DMS79 (cell line): ENCODE measurements at regions not wholly inside any gene's neighbourhood (a gene's known extent, or its start where the extent isn't known, plus 50 kb on each side); places are given as distances from the start of the nearest gene placed in this dataset.
"Not testable (repeated sequence)": the region's sequence is repeated elsewhere in the genome, so short reads cannot be mapped to it uniquely, and the experiment has no call there.

Experiments
- DNase-seq: peaks from one replicate; lab custom pipeline; 2025; lab: John Stamatoyannopoulos, UW

- no peak for DNase-seq
Observed at GRCh38 chr2:184336688-184337087, 261.6 kb upstream of the ZNF804A start.

GRCh38 chr2:184338771-184339170, 259.6 kb upstream of the ZNF804A start:
- DNase-seq, result no peak

GRCh38 chr2:184339966-184340365, 258.4 kb upstream of the ZNF804A start:
- no peak for DNase-seq

GRCh38 chr2:184346338-184346862, 251.9 kb upstream of the ZNF804A start:
- DNase-seq, result no peak

- no peak for DNase-seq
Observed at GRCh38 chr2:184351126-184351525, 247.2 kb upstream of the ZNF804A start.

- no peak for DNase-seq
Observed at GRCh38 chr2:184357033-184357432, 241.3 kb upstream of the ZNF804A start.

- DNase-seq, result no peak
Observed at GRCh38 chr2:184359379-184359778, 238.9 kb upstream of the ZNF804A start.

- DNase-seq, result no peak
Observed at GRCh38 chr2:184363213-184363612, 235.1 kb upstream of the ZNF804A start.

GRCh38 chr2:184367211-184367610, 231.1 kb upstream of the ZNF804A start:
- no peak for DNase-seq

- no peak for DNase-seq
Observed at GRCh38 chr2:184369307-184369706, 229.0 kb upstream of the ZNF804A start.

- no peak for DNase-seq
Observed at GRCh38 chr2:184370954-184371353, 227.4 kb upstream of the ZNF804A start.

- no peak for DNase-seq
Observed at GRCh38 chr2:184371641-184372040, 226.7 kb upstream of the ZNF804A start.

- no peak for DNase-seq
Observed at GRCh38 chr2:184372484-184372883, 225.8 kb upstream of the ZNF804A start.

- no peak for DNase-seq
Observed at GRCh38 chr2:184394642-184395041, 203.7 kb upstream of the ZNF804A start.

GRCh38 chr2:184402381-184402780, 195.9 kb upstream of the ZNF804A start:
- no peak for DNase-seq

- DNase-seq, result not testable (repeated sequence)
Observed at GRCh38 chr2:184407041-184407630, 191.2 kb upstream of the ZNF804A start.

GRCh38 chr2:184410160-184410559, 188.2 kb upstream of the ZNF804A start:
- no peak for DNase-seq

GRCh38 chr2:184413221-184413620, 185.1 kb upstream of the ZNF804A start:
- no peak for DNase-seq

GRCh38 chr2:184413671-184414229, 184.6 kb upstream of the ZNF804A start:
- DNase-seq, result no peak

GRCh38 chr2:184416146-184416913, 182.0 kb upstream of the ZNF804A start:
- DNase-seq, result no peak

GRCh38 chr2:184419744-184420143, 178.6 kb upstream of the ZNF804A start:
- DNase-seq, result no peak

- DNase-seq, result not testable (repeated sequence)
Observed at GRCh38 chr2:184421456-184421855, 176.9 kb upstream of the ZNF804A start.

- no peak for DNase-seq
Observed at GRCh38 chr2:184425083-184425482, 173.2 kb upstream of the ZNF804A start.
